Activated CD4-positive, alpha-beta T cell treated with anti-CD3 and anti-CD28 coated beads for 36 hours (primary cell): ENCODE measurements at regions not wholly inside any gene's neighbourhood (a gene's known extent, or its start where the extent isn't known, plus 50 kb on each side); places are given as distances from the start of the nearest gene placed in this dataset.
"Not testable (repeated sequence)": the region's sequence is repeated elsewhere in the genome, so short reads cannot be mapped to it uniquely, and the experiment has no call there.

Experiments used
- ATAC-seq: fragments of 200-7000 bp; cut with Tn5 transposase; one replicate; pipeline ENCODE4 v1.10.0; 2021; ENCODE audit warnings: mild to moderate bottlenecking, moderate library complexity
- CTCF ChIA-PET: fragments of 350-600 bp; sonication (Branson Sonifier 250); formaldehyde crosslinking; loops from one replicate; lab custom pipeline; 2021; ENCODE audit warnings: antibody characterized with exemption; lab: Charles Lee
- POLR2A ChIA-PET: fragments of 350-600 bp; sonication (Branson Sonifier 250); formaldehyde crosslinking; loops from one replicate; lab custom pipeline; 2021; ENCODE audit warnings: antibody characterized with exemption, inconsistent platforms; lab: Charles Lee
- DNase-seq: peaks from one replicate; pipeline ENCODE4 v3.0.0-alpha.2; 2020
- H3K27ac Mint-ChIP-seq: one replicate; pipeline ENCODE4 v1.8.0; 2021; ENCODE audit warnings: mixed read lengths
- H3K27me3 Mint-ChIP-seq: one replicate; pipeline ENCODE4 v1.8.0; 2021; ENCODE audit warnings: mixed read lengths
- H3K36me3 Mint-ChIP-seq: one replicate; pipeline ENCODE4 v1.8.0; 2021; ENCODE audit warnings: low read depth, mixed read lengths
- H3K4me1 Mint-ChIP-seq: one replicate; pipeline ENCODE4 v1.8.0; 2021; ENCODE audit warnings: mixed read lengths
- H3K4me3 Mint-ChIP-seq: one replicate; pipeline ENCODE4 v1.8.0; 2021; ENCODE audit warnings: mild to moderate bottlenecking, moderate library complexity, mixed read lengths
- H3K9me3 Mint-ChIP-seq: one replicate; pipeline ENCODE4 v1.8.0; 2021; ENCODE audit warnings: low read depth, mixed read lengths
- intact Hi-C, 2 experiments: fragments of 100-400 bp; cut with DNase I in 1 of 2; cut with micrococcal nuclease in 1 of 2; formaldehyde crosslinking; loops; one replicate each; pipeline versions ENCODE4 v1.14.2 to v1.15.1; 2022 to 2024; cut with DNase I, micrococcal nuclease

DNA sequence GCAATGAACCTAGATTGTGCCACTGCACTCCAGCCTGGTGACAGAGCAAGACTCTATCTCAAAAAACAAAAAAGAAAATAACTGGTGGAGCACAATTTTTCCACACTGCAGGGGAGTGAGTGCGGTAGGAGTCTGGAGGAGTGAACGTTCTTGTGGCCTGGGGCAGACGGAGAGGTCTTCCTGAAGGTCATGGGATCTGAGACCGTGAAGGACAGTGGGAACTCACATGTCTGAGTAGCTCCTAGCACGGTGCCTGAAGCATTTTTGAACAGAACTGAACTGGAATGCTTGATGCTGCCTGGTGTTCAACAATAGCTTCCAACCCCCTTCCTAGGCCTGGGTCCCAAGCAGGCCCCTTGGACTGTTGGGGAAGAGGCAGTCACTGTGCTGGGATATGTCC lies 84.3 kb upstream of the PODXL start:
- no peaks in the 10 kb centered on the region for H3K36me3 Mint-ChIP-seq
- ChIA-PET POLR2A (no interaction called here), CTCF (interaction anchor here (0.6 kb wide), 1 partner anchor 48 kb away, joined by 3 read pairs; no protein-coding TSS in a partner anchor)
- H3K4me3 Mint-ChIP-seq = no peak overlapping the region
- no peaks in the 10 kb centered on the region for H3K9me3 Mint-ChIP-seq
- H3K27me3 Mint-ChIP-seq = peaks cover 11% of the 10 kb centered on the region
- peak overlapping the region; percentile 0 for H3K27ac Mint-ChIP-seq
- DNase-seq = no peak
- no peaks in the 10 kb centered on the region for H3K4me1 Mint-ChIP-seq
- ATAC-seq = no peak
- intact Hi-C loops = no loop called here

GRCh38 chr7:131638641-131639430 lies 82.4 kb upstream of the PODXL start:
- peaks cover 8% of the 10 kb centered on the region for H3K27me3 Mint-ChIP-seq
- ChIA-PET CTCF (no interaction called here), POLR2A (no interaction called here)
- H3K36me3 Mint-ChIP-seq = no peaks in the 10 kb centered on the region
- no peaks in the 10 kb centered on the region for H3K4me1 Mint-ChIP-seq
- no peak for DNase-seq
- H3K4me3 Mint-ChIP-seq = no peak overlapping the region
- no peak for ATAC-seq
- intact Hi-C loops = no loop called here
- no peaks in the 10 kb centered on the region for H3K9me3 Mint-ChIP-seq
- H3K27ac Mint-ChIP-seq = no peak overlapping the region

GRCh38 chr7:131637859-131638258 lies 81.4 kb upstream of the PODXL start:
- intact Hi-C loops = no loop called here
- DNase-seq = no peak
- Mint-ChIP-seq H3K36me3 (no peaks in the 10 kb centered on the region), H3K27me3 (peaks cover 8% of the 10 kb centered on the region), H3K9me3 (no peaks in the 10 kb centered on the region), H3K4me3 (no peak overlapping the region), H3K4me1 (no peaks in the 10 kb centered on the region), H3K27ac (no peak overlapping the region)
- POLR2A ChIA-PET = no interaction called here
- no peak for ATAC-seq
- CTCF ChIA-PET = no interaction called here

DNA sequence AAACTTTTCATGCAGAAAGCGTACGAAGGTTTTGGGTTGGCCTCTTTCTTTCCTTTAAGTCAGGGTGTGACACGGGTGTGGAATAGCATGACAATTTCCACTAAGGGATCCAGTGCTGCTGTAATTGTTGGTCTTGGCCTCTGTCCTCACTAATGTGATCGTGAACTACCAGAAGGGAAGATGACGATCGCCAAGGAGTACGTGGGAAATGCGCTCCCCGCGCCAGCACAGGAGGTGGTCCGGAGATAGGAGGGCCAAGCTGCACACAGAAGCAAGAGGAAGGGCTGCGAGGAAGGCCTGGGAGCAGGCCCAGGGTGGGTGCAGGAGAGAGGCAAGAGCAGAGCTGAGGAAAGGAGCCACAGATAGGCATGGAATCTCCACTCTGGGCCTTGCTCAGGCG lies 79.7 kb upstream of the PODXL start:
- POLR2A ChIA-PET = no interaction called here
- Mint-ChIP-seq H3K9me3 (no peaks in the 10 kb centered on the region), H3K27me3 (peaks cover 2% of the 10 kb centered on the region), H3K4me1 (no peaks in the 10 kb centered on the region), H3K4me3 (no peak overlapping the region), H3K36me3 (no peaks in the 10 kb centered on the region), H3K27ac (no peak overlapping the region)
- no peak for DNase-seq
- no peak for ATAC-seq
- CTCF ChIA-PET = no interaction called here
- intact Hi-C loops = no loop called here

- intact Hi-C loops, H3K27me3 Mint-ChIP-seq, DNase-seq, CTCF ChIA-PET, ATAC-seq, H3K4me1 Mint-ChIP-seq, H3K9me3 Mint-ChIP-seq, POLR2A ChIA-PET, H3K27ac Mint-ChIP-seq, H3K36me3 Mint-ChIP-seq, H3K4me3 Mint-ChIP-seq: not testable (repeated sequence)
Observed at GRCh38 chr7:131634197-131634596, 77.8 kb upstream of the PODXL start.

GRCh38 chr7:131633342-131633843 lies 77.0 kb upstream of the PODXL start:
- no peaks in the 10 kb centered on the region for H3K36me3 Mint-ChIP-seq
- no peaks in the 10 kb centered on the region for H3K9me3 Mint-ChIP-seq
- DNase-seq (no peak), ATAC-seq (no peak)
- peaks cover 2% of the 10 kb centered on the region for H3K27me3 Mint-ChIP-seq
- intact Hi-C loops = no loop called here
- ChIA-PET POLR2A (interaction anchor here (0.6 kb wide), 1 partner anchor 26 kb away, joined by 3 read pairs; no protein-coding TSS in a partner anchor), CTCF (no interaction called here)
- H3K4me3 Mint-ChIP-seq = no peak overlapping the region
- no peak overlapping the region for H3K27ac Mint-ChIP-seq
- no peaks in the 10 kb centered on the region for H3K4me1 Mint-ChIP-seq

DNA sequence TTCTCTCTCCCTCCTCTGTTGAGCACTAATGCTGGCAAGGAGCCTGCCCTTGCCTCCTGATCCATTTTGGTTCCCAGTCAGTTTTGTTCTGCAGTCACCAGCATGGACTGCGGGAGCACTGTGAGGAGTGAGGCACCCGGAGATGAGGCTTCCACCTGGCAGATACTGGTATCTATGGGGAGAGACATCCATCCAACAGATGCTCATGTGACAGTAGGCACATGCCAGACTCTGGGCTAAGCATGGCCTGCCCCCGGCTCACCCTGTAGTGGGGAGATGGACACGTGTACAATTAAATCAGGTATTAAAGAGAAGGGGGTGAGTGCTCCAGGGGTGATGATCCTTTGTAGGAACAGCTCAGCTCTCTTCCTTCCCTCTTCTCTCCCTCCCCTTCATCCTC lies 74.0 kb upstream of the PODXL start:
- no peak overlapping the region for H3K27ac Mint-ChIP-seq
- intact Hi-C loops = no loop called here
- H3K4me1 Mint-ChIP-seq = no peaks in the 10 kb centered on the region
- ATAC-seq (no peak), DNase-seq (no peak)
- peaks cover 5% of the 10 kb centered on the region for H3K27me3 Mint-ChIP-seq
- ChIA-PET CTCF (no interaction called here), POLR2A (no interaction called here)
- H3K9me3 Mint-ChIP-seq = no peaks in the 10 kb centered on the region
- no peak overlapping the region for H3K4me3 Mint-ChIP-seq
- H3K36me3 Mint-ChIP-seq = no peaks in the 10 kb centered on the region

- Mint-ChIP-seq H3K36me3 (no peaks in the 10 kb centered on the region), H3K27me3 (peaks cover 5% of the 10 kb centered on the region), H3K4me1 (no peaks in the 10 kb centered on the region), H3K9me3 (no peaks in the 10 kb centered on the region), H3K4me3 (no peak overlapping the region), H3K27ac (no peak overlapping the region)
- POLR2A ChIA-PET = no interaction called here
- intact Hi-C loops = no loop called here
- ATAC-seq (no peak), DNase-seq (no peak)
- CTCF ChIA-PET = no interaction called here
Observed at GRCh38 chr7:131629217-131629882, 72.9 kb upstream of the PODXL start.

GRCh38 chr7:131628634-131629033 lies 72.2 kb upstream of the PODXL start:
- Mint-ChIP-seq H3K27me3 (peaks cover 5% of the 10 kb centered on the region), H3K27ac (no peak overlapping the region), H3K4me1 (no peaks in the 10 kb centered on the region), H3K9me3 (no peaks in the 10 kb centered on the region), H3K4me3 (no peak overlapping the region), H3K36me3 (no peaks in the 10 kb centered on the region)
- DNase-seq = no peak
- intact Hi-C loops = no loop called here
- ChIA-PET POLR2A (no interaction called here), CTCF (interaction anchor here (0.6 kb wide), 3 partner anchors 25 to 113 kb away, joined by 3 to 4 read pairs (median 3); no protein-coding TSS in a partner anchor)
- ATAC-seq = no peak

- no peak for DNase-seq
- CTCF ChIA-PET = interaction anchor here (0.5 to 0.7 kb wide), 5 partner anchors 18 to 929 kb away, joined by 3 to 4 read pairs (median 4); no protein-coding TSS in a partner anchor
- no peak for ATAC-seq
- H3K27me3 Mint-ChIP-seq = peaks cover 5% of the 10 kb centered on the region
- H3K4me1 Mint-ChIP-seq = no peaks in the 10 kb centered on the region
- POLR2A ChIA-PET = no interaction called here
- H3K27ac Mint-ChIP-seq = no peak overlapping the region
- intact Hi-C loops = no loop called here
- no peaks in the 10 kb centered on the region for H3K36me3 Mint-ChIP-seq
- no peak overlapping the region for H3K4me3 Mint-ChIP-seq
- no peaks in the 10 kb centered on the region for H3K9me3 Mint-ChIP-seq
Observed at GRCh38 chr7:131627735-131628190, 71.3 kb upstream of the PODXL start.

GRCh38 chr7:131626643-131627042 lies 70.2 kb upstream of the PODXL start:
- Mint-ChIP-seq H3K4me1 (no peaks in the 10 kb centered on the region), H3K9me3 (no peaks in the 10 kb centered on the region), H3K36me3 (no peaks in the 10 kb centered on the region), H3K27me3 (peaks cover 5% of the 10 kb centered on the region), H3K27ac (no peak overlapping the region), H3K4me3 (no peak overlapping the region)
- intact Hi-C loops = no loop called here
- ChIA-PET POLR2A (no interaction called here), CTCF (interaction anchor here (0.7 kb wide), 1 partner anchor 930 kb away, joined by 4 read pairs; no protein-coding TSS in a partner anchor)
- DNase-seq (no peak), ATAC-seq (no peak)
